HG03469 (cell line): ENCODE measurements at regions not wholly inside any gene's neighbourhood (a gene's known extent, or its start where the extent isn't known, plus 50 kb on each side); places are given as distances from the start of the nearest gene placed in this dataset.

Experiments
- ATAC-seq: cut with Tn5 transposase; IDR thresholded peaks from one replicate; pipeline ENCODE4 v1.9.1; 2021; ENCODE audit warnings: mild to moderate bottlenecking, moderate library complexity, moderate number of reproducible peaks; ENCODE audit not compliant: unreplicated experiment

DNA sequence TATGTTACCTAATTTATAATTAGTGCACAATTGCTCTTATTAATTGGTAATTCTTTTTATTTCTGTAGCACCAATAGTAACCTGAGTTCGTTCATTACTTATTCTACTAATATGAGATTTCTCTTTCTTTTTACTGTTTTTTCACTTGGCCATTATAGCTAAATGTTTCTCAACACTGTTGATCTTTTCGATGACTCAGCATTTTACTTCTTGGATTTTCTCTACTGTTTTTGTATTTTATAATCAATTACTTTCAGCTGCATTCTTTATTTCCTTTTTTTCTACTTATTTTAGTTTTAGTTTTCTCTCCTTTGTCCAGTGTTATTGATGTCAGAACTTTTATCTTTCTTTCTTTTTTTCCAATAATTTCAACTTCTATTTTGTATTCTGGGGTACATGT is 589.4 kb upstream of the SOX11 start:
- no peak for ATAC-seq

DNA sequence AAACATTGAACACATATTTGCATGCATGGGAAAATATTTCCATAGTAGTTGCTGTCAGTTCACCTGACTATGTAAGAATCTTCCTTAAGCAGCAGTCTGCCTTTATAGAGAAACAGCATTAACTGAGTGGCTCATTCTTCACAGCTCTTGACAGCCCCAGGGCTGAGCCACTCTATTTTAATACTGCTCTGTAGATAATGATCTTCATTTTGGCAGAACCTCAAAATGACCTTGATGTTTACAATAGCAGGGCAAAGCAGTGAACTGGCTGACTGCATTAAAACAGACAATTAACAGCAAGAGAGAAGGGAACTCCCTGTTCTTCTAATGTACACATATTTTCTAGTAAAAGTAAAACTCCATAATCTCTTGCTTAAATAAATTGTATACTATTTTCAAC is 580.6 kb upstream of the SOX11 start:
- ATAC-seq: no peak

DNA sequence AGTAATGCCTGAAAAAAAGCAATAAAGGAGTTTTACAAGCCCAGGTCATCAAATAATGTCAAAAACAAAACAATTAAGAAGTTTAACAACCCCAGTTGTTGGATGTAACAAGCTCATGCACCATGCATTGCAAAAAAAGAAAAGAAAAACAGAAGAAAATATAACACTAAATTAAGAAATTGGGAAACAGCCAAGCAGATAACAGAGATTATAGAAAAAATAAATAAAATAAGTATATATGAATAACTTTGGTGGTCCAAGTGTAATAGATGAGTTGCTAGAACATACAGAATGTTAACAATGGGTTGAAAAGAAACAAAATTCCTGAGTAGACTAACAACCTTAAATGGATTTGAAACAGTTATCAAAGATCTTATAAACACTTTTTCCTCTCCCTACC is 573.1 kb upstream of the SOX11 start:
- ATAC-seq: no peak

DNA sequence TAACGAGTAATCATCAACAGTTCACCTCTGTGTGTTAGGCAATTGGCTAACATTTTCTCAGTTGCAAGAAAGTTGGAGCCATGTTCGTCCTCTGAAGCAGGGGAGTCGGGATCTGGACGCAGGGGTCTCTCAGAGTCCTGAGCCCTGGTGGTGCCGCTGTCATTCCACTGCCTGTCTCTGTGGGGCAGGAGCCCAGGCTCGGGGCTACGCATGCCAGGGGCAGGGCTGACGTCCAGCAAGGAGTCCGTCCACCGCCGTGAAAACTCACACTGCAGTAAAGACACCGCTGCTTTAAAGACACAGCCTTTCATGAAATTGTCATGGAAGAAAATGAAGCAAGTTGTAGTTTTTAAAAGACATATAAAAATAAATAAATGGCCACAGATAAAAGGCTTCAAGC is 571.1 kb upstream of the SOX11 start:
- no peak for ATAC-seq

DNA sequence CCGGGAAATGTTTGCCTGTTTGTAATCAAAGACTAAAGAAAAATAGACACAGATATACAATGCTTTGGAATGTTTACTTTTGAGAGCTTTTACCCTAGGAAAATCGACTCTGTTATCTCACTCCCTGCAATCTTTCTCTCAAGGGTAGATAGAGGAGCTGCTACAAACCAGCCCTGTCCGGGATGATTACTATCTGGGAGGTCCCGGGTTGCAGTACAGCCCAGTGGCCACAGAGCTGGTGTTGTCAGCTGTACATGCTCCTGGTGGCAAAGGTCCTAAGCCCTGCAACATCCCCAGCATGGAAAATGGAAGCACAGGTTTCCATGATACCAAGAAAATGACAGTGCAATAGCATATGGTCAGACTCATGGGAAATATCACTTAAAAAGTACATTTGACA is 570.5 kb upstream of the SOX11 start:
- ATAC-seq: no peak

DNA sequence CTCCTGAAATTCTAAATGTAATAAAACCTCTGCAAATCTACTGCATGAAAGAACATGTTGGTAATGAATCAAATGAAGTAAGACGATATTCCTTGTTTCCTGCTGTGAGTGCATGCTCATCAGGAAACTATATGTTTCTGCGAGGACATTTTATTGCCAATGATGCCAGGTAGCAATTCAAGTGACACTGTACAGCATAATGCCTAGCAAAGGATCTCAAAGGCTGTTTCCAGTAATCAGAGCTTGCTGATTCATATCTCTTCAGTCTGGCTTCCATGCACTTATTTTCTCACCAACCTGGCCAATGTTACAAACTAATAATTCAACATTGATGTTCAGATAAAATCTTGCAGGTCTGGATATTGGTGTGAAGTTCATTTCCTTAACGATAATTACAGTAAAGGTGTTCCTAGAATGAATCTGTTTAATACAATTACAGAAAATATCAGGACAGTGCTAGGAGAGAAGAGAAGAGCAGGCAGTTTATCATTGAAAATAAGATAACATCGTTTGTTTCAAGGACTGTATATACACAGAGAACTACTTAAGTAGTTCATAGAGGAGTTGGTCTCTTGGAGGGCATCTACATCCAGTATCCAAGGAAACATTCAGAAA is 568.5 kb upstream of the SOX11 start:
- no peak for ATAC-seq

DNA sequence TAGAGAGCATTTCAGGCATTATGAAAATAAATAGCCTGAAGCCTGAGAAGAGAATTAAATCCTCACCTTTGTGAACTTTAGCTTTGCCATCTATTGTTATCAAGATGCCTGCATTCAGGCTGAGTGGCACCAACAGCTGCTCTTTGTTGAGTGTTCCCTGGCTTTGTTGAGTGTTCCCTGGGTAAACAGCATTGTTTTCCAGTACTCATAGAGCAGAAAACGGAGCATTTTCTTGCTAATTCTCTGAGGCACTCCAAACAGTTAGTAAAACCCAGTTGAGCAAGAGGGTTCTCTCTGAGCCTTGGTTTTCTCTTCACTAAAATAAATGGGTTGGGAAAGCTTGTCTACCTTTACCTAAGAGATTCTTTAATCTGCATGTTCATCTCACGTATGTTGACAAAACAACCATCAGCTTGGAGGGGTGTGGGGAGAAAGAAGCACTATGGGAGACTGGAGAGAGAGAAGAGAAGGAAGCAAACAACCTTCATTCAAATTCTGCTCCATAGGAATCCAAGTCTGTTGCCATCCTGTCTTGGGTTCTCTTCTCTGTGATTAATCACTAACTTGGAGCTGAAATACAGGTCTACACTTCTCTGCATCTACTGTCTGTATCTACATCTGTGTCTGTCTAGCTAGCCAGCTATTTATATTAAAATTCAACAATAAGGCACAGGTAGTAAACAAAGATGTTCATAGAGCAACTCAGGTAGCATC is 567.0 kb upstream of the SOX11 start:
- ATAC-seq: no peak

DNA sequence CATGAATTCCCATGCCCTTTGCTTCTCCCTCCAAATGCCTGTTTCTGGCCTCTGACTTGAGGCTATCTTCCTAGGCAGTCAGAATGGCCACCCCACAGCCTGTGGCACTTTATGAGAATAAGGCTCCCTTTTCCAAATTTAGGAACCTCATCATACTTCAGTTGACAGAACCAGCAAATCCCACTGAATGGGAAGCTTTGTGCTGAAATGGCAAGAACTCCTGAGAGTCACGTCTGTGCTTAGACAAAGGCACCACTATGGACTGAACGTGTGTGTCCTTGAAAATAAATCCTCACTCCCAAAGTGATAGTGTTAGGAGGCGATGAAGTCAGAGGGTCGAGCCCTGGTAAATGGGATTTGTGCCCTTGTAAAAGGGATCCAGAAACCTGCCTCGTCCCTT is 559.9 kb upstream of the SOX11 start:
- no peak for ATAC-seq

DNA sequence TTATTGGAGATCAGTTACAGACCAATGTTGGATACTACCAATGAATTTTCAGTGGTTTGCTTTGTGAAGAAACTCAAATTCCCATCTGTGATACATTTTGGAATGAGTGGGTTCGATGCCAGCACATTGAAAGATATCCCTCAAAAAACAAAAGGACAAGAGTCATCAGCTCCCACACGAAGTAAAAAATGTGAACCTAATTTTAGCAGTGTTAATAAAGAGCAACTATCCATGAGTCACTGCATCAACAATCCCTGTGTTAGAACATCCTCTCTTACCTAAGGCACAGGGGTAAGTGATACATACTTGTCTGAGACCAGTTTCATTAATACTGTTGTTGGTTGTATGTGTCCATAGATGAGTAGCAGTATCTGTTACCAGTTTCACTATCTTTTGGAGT is 551.8 kb upstream of the SOX11 start:
- no peak for ATAC-seq

DNA sequence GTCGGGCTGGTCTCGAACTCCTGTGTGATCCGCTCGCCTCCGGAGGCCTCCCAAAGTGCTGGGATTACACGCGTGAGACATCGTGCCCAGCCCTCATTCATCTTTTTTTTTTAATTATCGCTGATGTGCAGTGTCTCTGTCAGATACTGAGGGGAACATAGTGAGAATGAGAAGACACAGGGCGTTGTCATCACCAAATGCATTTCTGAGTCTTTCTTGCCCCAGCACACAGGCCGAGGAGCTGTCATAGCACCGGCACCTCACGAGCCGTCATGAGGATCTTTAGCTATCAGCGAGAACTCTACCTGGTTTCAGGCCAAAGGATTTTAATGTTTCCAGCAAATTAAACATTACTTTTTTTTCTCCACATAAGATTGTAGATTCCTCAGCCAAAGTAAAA is 548.0 kb upstream of the SOX11 start:
- ATAC-seq: no peak

DNA sequence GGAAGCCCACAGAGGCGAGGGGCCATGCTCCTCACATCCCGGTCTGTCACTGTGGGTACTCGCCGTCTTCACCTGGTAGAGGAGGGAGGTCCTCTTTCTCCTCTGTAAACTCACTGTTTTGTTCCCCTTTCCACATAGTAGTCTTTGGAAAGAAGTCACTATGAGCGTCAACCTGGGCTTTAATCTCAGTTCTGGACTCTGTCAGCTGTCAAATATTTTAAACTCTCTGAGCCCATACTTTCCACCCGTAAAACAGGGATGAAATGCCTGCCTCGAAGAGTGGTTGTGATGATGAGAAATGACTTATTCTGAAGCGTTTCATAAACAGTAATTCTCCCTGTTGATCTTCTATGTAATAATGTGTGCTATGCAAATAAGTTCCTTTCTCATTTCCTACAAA is 547.1 kb upstream of the SOX11 start:
- ATAC-seq: no peak

DNA sequence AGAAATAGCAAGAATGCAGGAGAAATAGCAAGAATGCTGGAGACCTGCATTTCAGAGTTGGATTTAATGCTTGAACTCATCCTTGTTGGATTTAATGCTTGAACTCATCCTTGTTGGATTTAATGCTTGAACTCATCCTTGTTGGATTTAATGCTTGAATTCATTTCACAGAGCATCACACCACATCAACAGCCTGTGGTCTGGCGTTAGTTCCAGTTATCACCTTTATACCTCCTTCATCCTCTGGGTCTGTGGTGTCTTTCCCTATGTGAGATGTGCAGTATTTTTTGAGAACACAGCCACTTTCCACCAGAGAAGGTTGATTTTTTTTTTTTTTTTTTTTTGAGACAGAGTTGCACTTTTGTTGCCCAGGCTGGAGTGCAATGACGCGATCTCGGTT is 546.4 kb upstream of the SOX11 start:
- no peak for ATAC-seq

DNA sequence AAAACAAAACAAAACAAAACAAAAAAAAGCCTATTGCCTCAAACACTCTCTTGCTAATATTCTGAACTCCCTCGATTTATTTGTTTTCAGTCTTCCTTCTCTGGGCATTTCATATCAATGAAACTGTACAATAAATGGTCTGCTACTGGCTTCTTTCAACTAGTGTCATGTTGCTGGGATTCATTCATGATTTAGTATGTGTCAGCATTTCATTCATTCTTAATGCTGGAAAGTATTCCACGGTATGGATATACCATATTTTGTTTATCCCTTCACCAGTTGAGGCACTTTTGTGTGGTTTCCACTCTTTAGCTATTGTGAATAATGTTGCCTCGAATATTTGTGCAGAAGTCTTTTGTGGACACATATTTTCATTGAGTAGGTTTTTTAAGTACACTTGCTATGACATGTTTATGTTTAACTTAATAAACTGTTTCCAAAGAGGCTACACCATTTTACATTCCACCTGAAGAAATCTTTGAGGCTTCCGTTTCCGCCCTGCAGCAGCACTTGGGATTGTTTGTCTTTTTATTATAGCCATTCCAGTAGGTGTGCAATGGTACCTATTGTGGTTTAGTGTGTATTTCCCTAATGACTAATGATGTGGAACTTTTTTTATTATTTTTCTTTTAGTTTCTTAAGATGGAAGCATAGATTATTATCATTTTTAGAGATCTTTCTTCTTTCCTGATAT is 543.6 kb upstream of the SOX11 start:
- no peak for ATAC-seq

DNA sequence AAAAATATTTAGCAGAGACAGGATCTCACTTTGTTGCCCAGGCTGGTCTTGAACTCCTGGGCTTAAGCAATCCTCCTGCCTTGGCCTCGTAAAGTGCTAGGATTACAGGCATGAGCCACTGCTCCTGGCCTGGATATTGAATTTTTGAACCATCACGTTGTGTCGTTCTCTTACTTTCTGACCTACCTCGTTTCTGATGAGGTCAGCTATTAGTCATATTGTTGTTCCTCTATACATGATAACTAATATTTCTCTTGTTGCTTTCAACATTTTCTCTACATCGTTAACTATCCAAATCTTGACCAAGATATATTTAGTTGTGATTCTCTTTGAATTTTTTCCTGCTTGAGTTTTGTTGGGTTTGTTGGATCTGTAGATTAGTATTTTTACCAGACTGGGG is 541.3 kb upstream of the SOX11 start:
- no peak for ATAC-seq

DNA sequence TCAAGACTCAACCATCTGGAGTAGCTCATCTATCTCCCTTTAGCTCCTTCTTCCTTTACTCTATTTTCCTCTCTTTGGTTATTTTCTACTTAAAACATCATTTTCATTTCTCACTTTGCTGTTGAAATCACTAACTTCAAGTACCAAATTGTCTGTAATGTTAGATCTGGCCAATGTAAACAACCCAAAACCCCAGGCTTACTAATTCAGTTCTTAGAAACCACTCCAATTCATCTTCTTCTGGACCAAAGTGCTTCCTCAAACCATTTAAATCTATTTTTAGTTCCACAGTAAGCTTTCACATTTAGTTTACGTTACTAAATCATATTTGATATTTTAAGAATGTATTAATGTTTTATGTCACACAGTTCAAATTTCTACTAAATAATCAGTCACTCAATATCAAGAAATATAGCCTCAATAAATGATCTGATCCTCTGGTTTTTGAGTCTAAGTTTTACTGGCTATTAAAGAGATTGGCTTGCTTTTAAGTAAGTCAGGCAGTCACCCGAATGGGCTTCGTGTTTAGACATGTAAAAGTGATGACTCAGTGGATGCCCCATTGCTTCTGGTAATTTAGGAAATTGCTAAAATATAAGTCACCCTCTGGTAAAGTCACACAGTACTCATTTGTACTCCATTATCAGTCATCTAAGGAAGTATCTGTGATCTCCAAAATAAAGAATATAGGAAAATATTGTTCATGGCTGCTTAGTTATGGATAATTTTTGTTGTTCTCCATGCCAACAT is 527.2 kb upstream of the SOX11 start:
- ATAC-seq: no peak

DNA sequence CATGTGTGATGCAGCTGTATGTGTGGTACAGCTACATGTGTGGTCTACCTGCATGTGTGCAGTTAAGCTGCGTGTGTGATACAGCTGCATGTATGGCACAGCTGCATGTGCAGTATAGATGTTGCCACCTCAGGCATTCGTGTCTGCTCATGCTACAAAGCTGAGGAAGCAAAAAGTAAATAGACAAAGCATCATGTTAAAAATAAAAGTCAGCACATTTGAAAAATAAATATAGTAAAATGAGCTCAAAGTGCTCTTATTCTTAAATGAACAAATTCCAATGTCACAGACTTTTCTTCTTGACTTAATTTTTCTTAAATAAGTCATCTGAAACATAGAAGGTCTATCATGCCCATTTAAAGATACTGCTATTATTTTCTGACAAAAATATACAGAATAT is 519.3 kb upstream of the SOX11 start:
- ATAC-seq: no peak

DNA sequence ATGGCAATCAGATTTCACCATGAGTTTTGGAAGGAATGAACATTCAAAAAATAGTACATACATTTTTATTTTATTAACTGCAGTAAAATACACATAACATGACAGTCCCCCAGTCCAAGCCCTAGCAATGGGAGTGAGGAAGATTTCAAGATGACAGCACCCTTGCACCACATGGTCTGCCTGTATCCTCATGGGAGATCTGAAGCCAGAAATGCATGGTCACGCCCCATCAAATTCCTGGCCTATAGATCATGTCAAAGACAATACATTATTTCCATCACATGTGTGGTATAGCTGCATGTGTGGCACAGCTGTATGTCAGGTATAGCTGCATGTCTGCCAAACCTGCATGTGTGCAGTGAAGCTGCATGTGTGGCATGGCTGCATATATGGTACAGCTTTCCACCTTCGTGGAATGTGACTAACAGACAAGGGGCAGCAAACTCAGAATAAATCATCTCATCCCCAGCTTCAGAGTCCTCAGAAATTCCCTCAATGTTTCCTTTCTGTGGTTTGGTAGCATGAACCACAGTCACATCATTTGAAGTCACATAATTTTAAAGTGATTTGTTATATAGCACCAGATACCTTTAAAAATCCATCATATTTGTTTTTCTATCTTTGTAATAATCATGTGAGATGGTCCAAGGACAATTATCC is 518.2 kb upstream of the SOX11 start:
- no peak for ATAC-seq

DNA sequence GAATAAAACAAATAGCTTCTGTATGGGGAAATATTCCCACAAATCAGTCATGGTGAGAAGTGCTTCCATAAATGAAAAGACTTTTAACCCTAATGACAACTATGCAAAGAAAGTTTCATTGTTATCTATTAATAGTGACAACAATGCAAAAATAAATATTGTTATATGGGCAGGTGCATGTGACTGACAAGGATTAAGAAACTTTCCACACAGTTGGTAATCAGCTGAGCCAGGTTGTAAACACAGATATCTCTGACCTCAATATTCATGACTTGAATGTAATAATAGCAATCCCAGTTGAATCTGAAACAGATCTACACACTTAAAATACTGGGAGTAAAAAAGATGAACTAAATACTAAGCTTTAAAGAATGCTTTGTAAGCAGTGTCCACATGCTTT is 517.0 kb upstream of the SOX11 start:
- ATAC-seq: no peak

DNA sequence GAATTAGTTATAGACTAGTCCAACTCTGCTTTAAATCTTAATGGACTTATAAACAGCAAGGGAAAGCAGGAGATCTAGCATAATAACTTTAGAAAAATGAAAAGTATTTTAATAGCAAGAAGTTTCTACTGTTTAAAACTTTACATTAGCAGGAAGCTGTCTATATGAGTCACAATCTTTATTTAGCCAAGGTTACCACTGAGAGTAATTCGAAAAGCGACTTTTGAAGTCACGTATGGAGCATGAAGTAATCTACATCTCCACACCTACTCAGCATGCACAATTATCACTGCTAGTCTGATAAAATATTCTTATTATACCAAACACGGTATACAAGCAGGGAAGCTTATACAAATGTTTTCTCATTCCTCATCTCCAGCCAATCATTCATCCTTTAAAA is 515.4 kb upstream of the SOX11 start:
- ATAC-seq: no peak

DNA sequence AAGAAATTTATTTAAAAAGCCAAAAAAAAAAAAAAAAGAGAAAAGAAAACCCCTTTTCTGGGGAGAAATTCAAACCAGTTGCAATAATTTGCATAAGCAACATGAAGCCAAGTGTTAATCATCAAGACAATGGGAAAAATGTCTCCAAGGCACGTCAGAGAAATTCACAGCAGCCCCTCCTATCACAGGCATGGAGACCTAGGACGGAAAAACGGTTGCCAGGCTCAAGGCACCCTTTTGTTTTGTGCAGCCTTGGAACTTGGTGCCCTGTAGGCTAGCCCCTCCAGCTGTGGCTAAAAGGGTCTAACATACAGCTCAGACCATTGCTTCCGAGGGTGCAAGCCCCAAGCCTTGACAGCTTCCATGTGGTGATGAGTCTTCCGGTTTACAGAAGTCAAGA is 509.2 kb upstream of the SOX11 start:
- no peak for ATAC-seq

DNA sequence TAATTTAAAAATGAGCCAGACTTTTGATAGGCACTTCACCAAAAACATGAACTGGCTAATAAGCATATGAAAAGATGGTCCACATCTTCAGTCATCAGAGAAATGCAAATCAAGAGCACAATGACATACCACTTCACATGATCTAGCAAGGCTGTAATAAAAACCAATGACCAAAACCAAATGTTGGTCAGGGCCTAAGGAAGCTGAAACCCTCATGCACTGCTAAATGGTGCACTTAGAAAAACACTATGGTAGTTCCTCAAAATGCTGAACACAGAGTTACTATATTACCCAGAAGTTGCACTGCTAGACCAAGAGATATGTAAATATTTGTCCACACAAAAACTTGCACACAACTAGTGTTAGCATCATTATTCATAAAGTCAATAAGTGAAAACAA is 504.9 kb upstream of the SOX11 start:
- no peak for ATAC-seq
